PC-3 (cell line): ENCODE measurements at regions not wholly inside any gene's neighbourhood (a gene's known extent, or its start where the extent isn't known, plus 50 kb on each side); places are given as distances from the start of the nearest gene placed in this dataset.

Experiments
- ATAC-seq: fragments of 200-7000 bp; cut with Tn5 transposase; 2 replicates; pipeline ENCODE4 v1.9.1; 2020; ENCODE audit warnings: mild to moderate bottlenecking, moderate library complexity
- BruUV-seq: library from RNA; stranded (reverse); fragments of 400-500 nt; replicated peaks from 2 replicates; lab custom pipeline; 2021; lab: Mats Ljungman, UMichigan
- CTCF ChIA-PET: fragments of 300-600 bp; sonication (Branson Sonifier 250); formaldehyde crosslinking; loops from one replicate; lab custom pipeline; 2022; ENCODE audit warnings: antibody characterized with exemption; lab: Charles Lee
- POLR2A ChIA-PET: fragments of 300-600 bp; sonication (Branson Sonifier 250); formaldehyde crosslinking; loops from one replicate; lab custom pipeline; 2022; ENCODE audit warnings: antibody characterized with exemption; ENCODE audit not compliant: unreplicated experiment; lab: Charles Lee
- DNase-seq: peaks from one replicate; pipeline ENCODE4 v3.0.0-alpha.2; 2015
- H2AFZ ChIP-seq: fragments of 300-600 bp; sonication (generic); 2 replicates; pipeline ENCODE4 v1.6.0; 2016; ENCODE audit warnings: antibody characterized with exemption, low read length
- H3F3A ChIP-seq: fragments of 300-600 bp; sonication (generic); one replicate; pipeline ENCODE4 v1.6.0; 2017; ENCODE audit warnings: antibody characterized with exemption, low read length, control low read depth, mild to moderate bottlenecking; ENCODE audit not compliant: unreplicated experiment
- H3K27ac ChIP-seq: fragments of 300-600 bp; sonication (generic); 2 replicates; pipeline ENCODE4 v1.5.1; 2016; ENCODE audit warnings: mild to moderate bottlenecking, low read length
- H3K27me3 ChIP-seq: fragments of 300-600 bp; sonication (generic); 2 replicates; pipeline ENCODE4 v1.6.1; 2016; ENCODE audit warnings: low read length, mixed read lengths
- H3K36me3 ChIP-seq: fragments of 300-600 bp; sonication (generic); 2 replicates; pipeline ENCODE4 v1.6.1; 2016; ENCODE audit warnings: low read depth, mixed run types, low read length, mixed read lengths
- H3K4me1 ChIP-seq: fragments of 300-600 bp; sonication (generic); 2 replicates; pipeline ENCODE4 v1.5.1; 2016; ENCODE audit warnings: low read length; ENCODE audit not compliant: insufficient read depth
- H3K4me2 ChIP-seq: fragments of 300-600 bp; sonication (generic); 2 replicates; pipeline ENCODE4 v1.6.0; 2016; ENCODE audit warnings: low read length
- H3K4me3 ChIP-seq: fragments of 300-600 bp; sonication (generic); 2 replicates; pipeline ENCODE4 v1.5.1; 2016; ENCODE audit warnings: mild to moderate bottlenecking, low read length, mixed read lengths
- H3K79me2 ChIP-seq: fragments of 300-600 bp; sonication (generic); 2 replicates; pipeline ENCODE4 v1.6.1; 2017; ENCODE audit warnings: low read length, mixed read lengths
- H3K9ac ChIP-seq: fragments of 300-600 bp; sonication (generic); 2 replicates; pipeline ENCODE4 v1.6.0; 2016; ENCODE audit warnings: mild to moderate bottlenecking, low read length
- H3K9me2 ChIP-seq: fragments of 300-600 bp; sonication (generic); replicated peaks from 2 replicates; pipeline ENCODE4 v1.6.1; 2016; ENCODE audit warnings: mixed run types, low read length, mixed read lengths
- H3K9me3 ChIP-seq: fragments of 300-600 bp; sonication (generic); 2 replicates; pipeline ENCODE4 v1.6.1; 2016; ENCODE audit warnings: low read length, mixed read lengths
- H4K20me1 ChIP-seq: fragments of 300-600 bp; sonication (generic); 2 replicates; pipeline ENCODE4 v1.6.1; 2016; ENCODE audit warnings: low read length, mixed read lengths
- CTCF ChIP-seq: fragments of 300-600 bp; sonication (generic); conservative IDR thresholded peaks from 2 replicates; pipeline ENCODE4 v1.5.1; 2017; ENCODE audit warnings: antibody characterized with exemption, low read depth, mild to moderate bottlenecking, low read length
- EZH2 ChIP-seq: fragments of 300-600 bp; sonication (generic); IDR thresholded peaks from one replicate; pipeline ENCODE4 v1.6.1; 2017; ENCODE audit warnings: antibody characterized with exemption, mild to moderate bottlenecking, low read length; ENCODE audit not compliant: unreplicated experiment
- EZH2phosphoT487 ChIP-seq: fragments of 300-600 bp; sonication (generic); IDR thresholded peaks from 2 replicates; pipeline ENCODE4 v1.6.1; 2018; ENCODE audit warnings: mild to moderate bottlenecking, antibody characterized with exemption, low read length, borderline replicate concordance
- intact Hi-C: fragments of 100-400 bp; cut with micrococcal nuclease; formaldehyde crosslinking; loops from 2 replicates; pipeline ENCODE4 v1.9.0; 2023

- no peaks in the 10 kb centered on the region for H3K9me3 ChIP-seq
- peaks cover 51% of the 10 kb centered on the region for H3K27me3 ChIP-seq
- H3K9ac ChIP-seq, result no peak overlapping the region
- no peaks in the 10 kb centered on the region for H3K79me2 ChIP-seq
- no TSS peak for BruUV-seq
- no peak overlapping the region for H3K4me2 ChIP-seq
- intact Hi-C loops, result no loop called here
- ATAC-seq (no peak), DNase-seq (no peak)
- ChIA-PET CTCF (no interaction called here), POLR2A (no interaction called here)
- no peaks in the 10 kb centered on the region for H3K4me1 ChIP-seq
- no peaks in the 10 kb centered on the region for H3K36me3 ChIP-seq
- no peak overlapping the region for H3K4me3 ChIP-seq
- H3F3A ChIP-seq, result no peaks in the 10 kb centered on the region
- H3K9me2 ChIP-seq, result no peaks in the 10 kb centered on the region
- no peak overlapping the region for H2AFZ ChIP-seq
- H4K20me1 ChIP-seq, result no peaks in the 10 kb centered on the region
- no peak overlapping the region for H3K27ac ChIP-seq
- TF ChIP-seq EZH2, result no peak
- no peak for TF ChIP-seq CTCF
- no peak for TF ChIP-seq EZH2phosphoT487
These were observed 184.2 kb downstream of the NR2F2 start for GRCh38 chr15:96514607-96515285.

- no peak for DNase-seq
- POLR2A ChIA-PET, result no interaction called here
These were observed 184.9 kb downstream of the NR2F2 start for GRCh38 chr15:96515371-96515770.

More at GRCh38 chr15:96515371-96515770, 184.9 kb downstream of the NR2F2 start:
- Histone ChIP-seq H2AFZ (no peak overlapping the region), H3K4me1 (no peaks in the 10 kb centered on the region), H3K9me2 (no peaks in the 10 kb centered on the region), H3K9me3 (no peaks in the 10 kb centered on the region), H4K20me1 (no peaks in the 10 kb centered on the region), H3K9ac (no peak overlapping the region), H3K4me3 (no peak overlapping the region), H3K27me3 (peaks cover 45% of the 10 kb centered on the region), H3K4me2 (no peak overlapping the region), H3K27ac (no peak overlapping the region), H3F3A (no peaks in the 10 kb centered on the region), H3K79me2 (no peaks in the 10 kb centered on the region), H3K36me3 (no peaks in the 10 kb centered on the region)
- TF ChIP-seq EZH2, result no peak
- TF ChIP-seq EZH2phosphoT487, result no peak
- TF ChIP-seq CTCF, result no peak
- intact Hi-C loops, result no loop called here
- no peak for ATAC-seq
- no TSS peak for BruUV-seq
- CTCF ChIA-PET, result no interaction called here
